IPS-18a (cell line): ENCODE measurements at regions not wholly inside any gene's neighbourhood (a gene's known extent, or its start where the extent isn't known, plus 50 kb on each side); places are given as distances from the start of the nearest gene placed in this dataset.

Experiments used
- H3K27ac ChIP-seq: one replicate; pipeline ENCODE4 v1.5.1; 2013; ENCODE audit warnings: low read length
- H3K27me3 ChIP-seq: one replicate; pipeline ENCODE4 v1.6.1; 2013; ENCODE audit warnings: mild to moderate bottlenecking, low read length; ENCODE audit not compliant: control insufficient read depth, insufficient read depth
- H3K36me3 ChIP-seq: one replicate; pipeline ENCODE4 v1.6.1; 2013; ENCODE audit warnings: low read depth, low read length; ENCODE audit not compliant: control insufficient read depth
- H3K4me1 ChIP-seq: one replicate; pipeline ENCODE4 v1.6.1; 2013; ENCODE audit warnings: low read depth, low read length; ENCODE audit not compliant: control insufficient read depth
- H3K4me3 ChIP-seq: one replicate; pipeline ENCODE4 v1.5.1; 2013; ENCODE audit warnings: low read length
- H3K9ac ChIP-seq: one replicate; pipeline ENCODE4 v1.6.1; 2013; ENCODE audit warnings: mild to moderate bottlenecking, low read length, moderate library complexity
- H3K9me3 ChIP-seq: one replicate; pipeline ENCODE4 v1.6.1; 2013; ENCODE audit warnings: low read depth, low read length; ENCODE audit not compliant: control insufficient read depth

DNA sequence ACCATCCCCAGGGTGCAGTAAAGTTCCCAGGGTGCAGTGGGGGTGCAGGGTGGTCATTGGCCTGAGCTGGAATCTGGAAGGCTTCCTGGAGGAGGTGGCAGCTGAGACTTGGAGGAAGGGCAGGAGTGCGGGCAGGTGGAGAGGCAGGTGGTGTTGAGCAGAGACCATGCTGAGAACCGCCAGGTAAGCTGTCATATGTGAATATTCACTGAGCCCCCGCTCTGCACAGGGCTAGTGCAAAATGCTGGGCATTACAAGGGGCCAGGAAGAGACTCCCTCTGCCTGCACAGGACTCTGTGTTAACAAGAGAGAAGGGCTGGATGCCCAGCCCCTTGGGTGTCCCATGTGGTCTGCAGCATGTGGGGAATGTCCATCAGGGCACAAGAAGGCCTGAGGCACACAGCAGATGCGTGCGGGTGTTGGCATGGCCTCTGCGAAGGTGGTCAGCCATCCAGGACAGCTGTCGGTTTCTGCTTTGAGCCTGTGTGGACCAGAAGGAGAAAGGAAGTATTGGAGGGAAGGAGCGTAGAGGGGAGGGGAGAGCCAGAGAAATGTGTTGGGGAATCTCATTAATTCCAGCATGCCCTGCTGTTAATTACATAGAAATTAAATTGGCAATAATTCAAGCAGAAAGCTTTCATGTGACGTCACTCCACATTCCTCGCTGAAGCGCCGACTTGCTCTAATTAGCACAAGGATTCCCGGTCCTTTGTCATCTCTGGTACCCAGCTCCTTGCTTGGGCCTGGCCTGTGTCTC lies 62.8 kb upstream of the OTOS start:
- Histone ChIP-seq H3K36me3 (no peaks in the 10 kb centered on the region), H3K9me3 (no peaks in the 10 kb centered on the region), H3K4me3 (no peak overlapping the region), H3K9ac (no peak overlapping the region), H3K27me3 (no peaks in the 10 kb centered on the region), H3K27ac (no peak overlapping the region), H3K4me1 (peaks cover 19% of the 10 kb centered on the region)

DNA sequence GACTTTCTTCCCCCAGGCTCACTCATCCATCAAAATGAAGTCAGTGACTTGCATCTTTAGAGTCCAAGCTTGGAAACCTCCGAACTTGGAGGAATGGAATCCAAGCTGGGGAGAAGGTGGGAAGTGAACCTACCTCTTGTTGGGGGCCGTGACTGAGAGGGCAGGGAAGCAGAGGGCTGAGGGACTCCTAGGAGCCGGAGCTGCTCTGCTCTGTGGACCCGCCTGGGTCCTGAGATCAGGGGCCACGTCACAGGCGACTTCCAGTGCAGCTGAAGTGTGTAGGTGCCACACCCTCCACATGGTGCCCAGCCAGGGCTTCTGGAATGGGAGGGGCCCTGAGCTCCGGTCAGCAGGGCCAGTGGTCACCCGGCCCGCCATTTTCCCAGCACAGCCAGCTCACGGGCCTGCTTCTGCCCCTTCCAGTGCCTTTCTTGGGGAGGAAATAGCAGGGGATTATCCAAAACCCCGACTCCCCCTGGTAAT lies 63.4 kb upstream of the OTOS start:
- H3K27me3 ChIP-seq = no peaks in the 10 kb centered on the region
- H3K9ac ChIP-seq = no peak overlapping the region
- peaks cover 19% of the 10 kb centered on the region for H3K4me1 ChIP-seq
- H3K36me3 ChIP-seq = no peaks in the 10 kb centered on the region
- H3K27ac ChIP-seq = no peak overlapping the region
- no peaks in the 10 kb centered on the region for H3K9me3 ChIP-seq
- no peak overlapping the region for H3K4me3 ChIP-seq

DNA sequence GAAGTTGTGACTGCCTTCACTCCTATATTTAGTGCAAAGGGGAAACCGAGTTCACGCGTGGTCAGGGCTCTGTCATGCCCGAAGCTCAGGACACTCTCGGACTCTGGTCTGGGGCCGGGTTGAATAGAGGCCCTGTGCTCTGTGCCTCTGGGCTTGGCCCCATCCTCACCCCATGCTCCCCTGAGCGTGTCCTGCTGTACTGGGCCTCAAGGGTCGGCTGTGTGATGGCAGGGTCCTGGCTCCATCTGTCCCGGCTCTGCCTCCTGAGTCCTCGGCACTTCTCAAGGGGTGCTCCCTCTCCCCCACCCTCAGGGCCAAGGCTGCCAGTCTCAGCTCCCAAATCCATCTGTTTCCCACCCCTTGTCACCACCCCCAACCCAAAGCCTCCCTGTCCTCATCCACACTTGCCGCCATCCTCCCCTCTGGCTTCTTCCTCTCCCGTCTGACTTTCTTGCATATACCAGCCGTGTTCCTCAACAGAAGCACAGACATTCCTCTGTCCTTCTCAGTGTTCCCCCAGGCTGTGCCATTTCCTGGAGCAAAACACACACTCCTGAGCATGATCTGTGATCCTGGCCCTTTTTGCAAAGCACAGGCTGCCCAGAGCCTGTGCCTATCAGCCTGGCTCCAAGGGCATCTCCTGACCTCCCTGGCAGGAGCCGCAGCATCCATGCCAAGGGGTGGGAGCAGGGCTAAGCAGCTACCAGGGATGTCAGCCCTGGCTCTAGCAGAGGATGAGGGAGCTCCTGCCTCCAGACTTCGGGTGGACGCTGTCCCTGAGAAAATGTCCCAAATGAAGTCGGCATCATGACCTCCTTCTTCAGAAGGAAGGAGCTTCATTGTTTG lies 64.2 kb upstream of the OTOS start:
- Histone ChIP-seq H3K9me3 (no peaks in the 10 kb centered on the region), H3K4me3 (no peak overlapping the region), H3K9ac (no peak overlapping the region), H3K4me1 (peaks cover 19% of the 10 kb centered on the region), H3K27me3 (no peaks in the 10 kb centered on the region), H3K36me3 (no peaks in the 10 kb centered on the region), H3K27ac (no peak overlapping the region)

DNA sequence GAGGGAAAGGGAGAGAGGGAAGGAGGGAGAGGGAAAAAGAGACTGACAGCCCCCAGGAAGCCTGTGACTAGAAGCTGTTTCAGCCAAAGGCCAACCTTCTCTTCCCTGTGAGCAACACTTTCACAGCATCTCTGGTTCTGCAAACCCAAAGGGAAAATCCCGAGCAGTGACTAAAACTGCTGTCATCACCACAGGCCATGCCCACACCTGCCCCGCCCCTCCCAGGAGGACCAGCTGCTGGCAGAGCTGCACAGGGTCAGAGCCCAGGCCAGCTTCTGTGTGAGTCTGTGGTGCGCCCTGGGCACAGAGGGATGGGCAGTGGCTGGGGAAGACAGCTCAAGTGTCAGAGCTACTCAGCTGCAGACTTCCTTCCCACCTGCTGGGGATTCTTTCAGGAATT lies 64.9 kb upstream of the OTOS start:
- H3K9ac ChIP-seq = peak overlapping the region; percentile 7
- H3K27ac ChIP-seq = no peak overlapping the region
- peaks cover 19% of the 10 kb centered on the region for H3K4me1 ChIP-seq
- peak overlapping the region; percentile 24 for H3K4me3 ChIP-seq
- no peaks in the 10 kb centered on the region for H3K9me3 ChIP-seq
- H3K36me3 ChIP-seq = no peaks in the 10 kb centered on the region
- H3K27me3 ChIP-seq = no peaks in the 10 kb centered on the region

DNA sequence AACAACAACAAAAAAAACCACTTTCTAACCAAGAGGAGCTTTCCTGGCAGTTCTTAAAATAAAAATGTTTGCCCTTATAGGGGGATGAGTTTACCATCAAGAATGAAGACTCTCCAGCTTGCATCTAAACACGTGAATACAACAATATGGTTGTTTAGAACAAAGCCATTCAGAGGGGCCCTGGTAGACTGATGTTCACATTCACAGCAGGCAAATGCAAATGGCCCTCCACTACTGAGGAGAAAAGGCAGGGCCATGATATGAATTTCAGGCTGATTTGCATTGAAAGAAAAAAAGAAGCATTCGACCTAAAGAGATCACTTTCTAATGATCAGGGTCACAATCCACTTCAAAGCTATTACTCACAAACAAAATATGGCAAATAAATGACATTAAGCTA lies 65.3 kb upstream of the OTOS start:
- Histone ChIP-seq H3K4me3 (peak overlapping the region; percentile 24), H3K27me3 (no peaks in the 10 kb centered on the region)

DNA sequence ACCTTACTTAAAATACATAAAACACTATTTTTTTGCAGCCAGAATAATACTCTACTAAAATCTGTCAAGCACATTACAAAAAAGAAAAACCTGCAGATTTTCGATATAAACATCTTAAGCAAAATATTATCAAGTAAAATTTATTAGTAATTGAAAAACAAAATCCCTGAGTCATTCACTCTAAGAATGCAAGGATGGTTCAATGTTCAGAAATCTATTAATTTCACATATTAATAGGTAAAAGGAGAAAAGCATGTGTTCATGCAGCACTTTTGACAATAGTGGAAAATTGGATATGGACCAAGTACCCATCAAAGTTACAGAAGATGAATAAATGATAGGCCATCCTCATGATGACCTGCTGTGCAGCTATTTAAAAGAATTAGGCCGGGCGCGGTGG lies 66.2 kb upstream of the OTOS start:
- Histone ChIP-seq H3K4me1 (peaks cover 19% of the 10 kb centered on the region), H3K9me3 (no peaks in the 10 kb centered on the region), H3K27ac (no peak overlapping the region), H3K27me3 (no peaks in the 10 kb centered on the region), H3K36me3 (no peaks in the 10 kb centered on the region), H3K4me3 (no peak overlapping the region), H3K9ac (no peak overlapping the region)

More for the DNA sequence above, 65.3 kb upstream of the OTOS start:
- Histone ChIP-seq H3K9ac (peak overlapping the region; percentile 7), H3K9me3 (no peaks in the 10 kb centered on the region), H3K27ac (no peak overlapping the region), H3K36me3 (no peaks in the 10 kb centered on the region), H3K4me1 (peaks cover 19% of the 10 kb centered on the region)

DNA sequence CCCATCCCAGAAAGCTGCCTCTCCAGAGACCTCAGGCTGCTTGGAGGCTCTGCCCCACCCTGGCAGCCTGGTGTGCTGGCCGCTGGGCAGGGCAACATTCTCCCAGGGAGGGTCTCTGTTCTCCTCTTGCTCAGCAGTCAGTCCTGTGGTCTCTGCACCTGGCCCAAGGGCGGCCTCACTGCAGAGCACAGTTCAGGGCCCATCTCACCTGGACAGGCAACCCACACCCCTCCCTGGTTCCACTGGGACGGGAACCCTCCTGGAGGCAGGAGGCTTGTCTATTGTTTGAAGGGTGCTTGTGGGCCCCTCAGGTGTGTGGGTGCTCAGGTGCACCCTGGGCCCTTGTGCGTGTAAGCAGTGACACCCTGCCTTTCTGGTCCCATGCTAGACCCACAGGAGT lies 67.2 kb upstream of the OTOS start:
- no peak overlapping the region for H3K4me3 ChIP-seq
- no peak overlapping the region for H3K27ac ChIP-seq
- no peak overlapping the region for H3K9ac ChIP-seq
- H3K9me3 ChIP-seq = no peaks in the 10 kb centered on the region
- no peaks in the 10 kb centered on the region for H3K27me3 ChIP-seq
- peaks cover 19% of the 10 kb centered on the region for H3K4me1 ChIP-seq
- H3K36me3 ChIP-seq = no peaks in the 10 kb centered on the region

DNA sequence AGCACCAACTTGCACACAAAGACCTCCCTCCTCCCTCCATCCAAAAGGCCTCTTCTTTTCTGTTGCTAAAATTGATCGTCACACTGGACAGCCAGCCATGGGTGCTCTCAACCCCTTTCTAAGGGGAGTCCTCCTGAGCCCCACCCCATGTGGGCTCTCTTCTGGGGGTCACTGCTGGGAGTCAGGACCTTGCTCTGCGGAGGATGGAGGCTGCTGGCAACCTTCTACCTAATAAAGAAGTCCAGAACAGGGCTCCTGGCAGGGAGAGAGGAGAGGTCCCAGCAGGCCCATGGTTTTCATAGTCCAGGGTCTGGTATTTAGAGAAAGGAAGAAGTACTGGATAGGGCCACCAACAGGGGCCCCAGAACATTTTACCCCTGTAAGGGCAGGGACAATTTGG lies 67.6 kb upstream of the OTOS start:
- no peak overlapping the region for H3K27ac ChIP-seq
- no peaks in the 10 kb centered on the region for H3K27me3 ChIP-seq
- H3K4me3 ChIP-seq = no peak overlapping the region
- H3K9me3 ChIP-seq = no peaks in the 10 kb centered on the region
- H3K4me1 ChIP-seq = peaks cover 19% of the 10 kb centered on the region
- no peaks in the 10 kb centered on the region for H3K36me3 ChIP-seq
- no peak overlapping the region for H3K9ac ChIP-seq

DNA sequence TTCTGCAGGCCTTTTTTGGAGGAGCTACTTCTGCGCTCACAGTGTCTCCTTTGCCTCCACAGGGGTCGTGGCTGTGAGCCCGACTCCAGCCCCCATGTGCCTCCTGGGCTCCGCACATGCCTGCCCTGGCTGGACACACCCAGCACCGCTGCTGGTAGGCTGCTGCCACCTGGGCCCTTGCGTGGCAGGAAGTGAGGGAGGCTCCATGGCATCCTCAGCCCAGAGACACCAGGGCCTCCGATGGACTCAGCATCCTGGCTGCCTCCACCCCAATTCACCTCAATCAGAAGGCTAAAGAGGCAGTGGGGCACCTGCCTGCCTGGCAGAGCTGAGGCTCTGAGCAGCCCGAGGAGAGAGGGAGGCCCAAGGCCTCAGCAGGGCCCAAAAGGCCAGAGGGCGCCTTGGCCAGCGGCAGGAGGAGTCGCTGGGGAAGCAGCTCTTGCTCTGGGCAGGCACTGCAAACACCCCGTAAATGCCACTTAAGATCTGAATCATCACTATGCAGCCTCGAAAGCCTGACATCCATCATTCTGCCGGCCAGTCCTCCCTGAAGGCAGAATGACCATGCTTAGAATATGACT lies 68.3 kb upstream of the OTOS start:
- H3K9ac ChIP-seq = no peak overlapping the region
- no peaks in the 10 kb centered on the region for H3K27me3 ChIP-seq
- H3K36me3 ChIP-seq = no peaks in the 10 kb centered on the region
- no peak overlapping the region for H3K4me3 ChIP-seq
- H3K9me3 ChIP-seq = no peaks in the 10 kb centered on the region
- H3K4me1 ChIP-seq = peaks cover 19% of the 10 kb centered on the region
- H3K27ac ChIP-seq = no peak overlapping the region

DNA sequence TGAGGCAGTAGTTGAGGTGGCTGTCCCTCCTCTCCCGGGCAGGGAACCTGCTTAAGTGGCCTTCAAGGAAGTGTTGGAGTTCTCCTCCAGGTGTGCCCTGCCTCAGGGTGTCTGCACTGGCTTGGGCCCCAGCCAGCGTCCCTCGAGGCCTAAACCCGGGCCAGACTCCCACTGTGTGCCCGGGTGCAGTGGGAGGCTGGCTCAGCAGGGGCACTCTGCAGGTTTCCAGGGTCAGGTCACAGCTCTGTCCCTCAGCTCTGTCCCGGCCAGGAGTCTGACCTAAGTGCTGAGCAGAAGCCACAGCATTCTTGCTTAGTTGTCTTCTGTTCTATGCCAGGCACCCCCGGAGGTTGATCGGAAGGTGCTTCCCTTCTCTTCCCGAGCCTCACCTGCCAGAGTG lies 69.0 kb upstream of the OTOS start:
- Histone ChIP-seq H3K9me3 (no peaks in the 10 kb centered on the region), H3K4me3 (no peak overlapping the region), H3K27ac (no peak overlapping the region), H3K9ac (no peak overlapping the region), H3K4me1 (peaks cover 17% of the 10 kb centered on the region), H3K36me3 (no peaks in the 10 kb centered on the region), H3K27me3 (no peaks in the 10 kb centered on the region)

DNA sequence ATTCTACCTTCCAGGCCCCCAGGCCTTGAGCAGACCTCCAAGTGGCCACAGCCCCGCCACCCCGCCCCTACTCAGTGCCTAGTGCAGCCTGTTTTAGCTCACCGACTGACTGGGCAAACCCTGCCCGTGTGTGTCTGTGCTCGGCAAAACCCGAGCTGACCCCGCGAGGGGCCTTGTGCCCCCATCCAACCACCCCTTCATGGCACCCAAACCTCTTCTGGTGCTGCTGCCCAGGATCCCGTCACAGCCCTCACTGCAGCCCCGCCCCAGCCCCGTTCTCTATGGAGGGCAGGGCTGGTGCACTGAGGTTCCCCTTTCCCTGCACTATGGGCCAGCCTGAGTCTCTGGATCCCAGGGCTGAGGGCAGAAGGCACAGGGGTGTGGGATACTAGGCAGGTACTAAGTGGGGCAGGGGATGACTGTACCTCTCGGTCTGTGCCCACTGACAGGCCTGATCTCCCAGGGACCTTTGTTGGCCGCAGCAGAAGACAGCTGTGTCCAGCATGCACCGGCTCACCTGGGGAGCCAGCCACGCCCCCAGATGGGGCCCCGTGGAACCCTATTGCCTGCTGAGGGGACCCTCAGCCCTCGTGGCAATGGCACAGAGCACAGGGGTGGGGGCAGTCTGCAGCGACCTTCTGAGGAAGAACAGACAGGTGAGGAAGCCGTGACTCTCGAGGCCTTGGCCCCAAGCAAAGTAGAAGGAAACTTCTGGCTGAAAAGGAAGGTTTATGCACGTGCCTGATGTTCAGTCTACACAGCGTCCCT lies 69.9 kb upstream of the OTOS start:
- no peak overlapping the region for H3K9ac ChIP-seq
- no peak overlapping the region for H3K4me3 ChIP-seq
- H3K4me1 ChIP-seq = peaks cover 8% of the 10 kb centered on the region
- no peaks in the 10 kb centered on the region for H3K36me3 ChIP-seq
- no peaks in the 10 kb centered on the region for H3K9me3 ChIP-seq
- no peaks in the 10 kb centered on the region for H3K27me3 ChIP-seq
- H3K27ac ChIP-seq = no peak overlapping the region
